Middle frontal gyrus (tissue), 1 donor: ENCODE measurements at regions not wholly inside any gene's neighbourhood (a gene's known extent, or its start where the extent isn't known, plus 50 kb on each side); places are given as distances from the start of the nearest gene placed in this dataset.
"Not testable (repeated sequence)": the region's sequence is repeated elsewhere in the genome, so short reads cannot be mapped to it uniquely, and the experiment has no call there.

ENCODE experiments used
- DNase-seq: peaks from one replicate; pipeline ENCODE4 v3.0.0-alpha.2; 2015; ENCODE audit warnings: low spot score; ENCODE audit errors: extremely low spot score

- no peak for DNase-seq
Measured at GRCh38 chrX:143935601-143936000, 51.7 kb downstream of the UBE2NL start.

GRCh38 chrX:143940119-143940518 is 56.2 kb downstream of the UBE2NL start:
- DNase-seq: no peak

- DNase-seq: no peak
Measured at GRCh38 chrX:143945171-143945570, 61.3 kb downstream of the UBE2NL start.

GRCh38 chrX:143964549-143964948 is 80.7 kb downstream of the UBE2NL start:
- DNase-seq: no peak

GRCh38 chrX:143988356-143988755 is 104.5 kb downstream of the UBE2NL start:
- DNase-seq: no peak

- DNase-seq: no peak
Measured at GRCh38 chrX:143994206-143994605, 110.3 kb downstream of the UBE2NL start.

GRCh38 chrX:143998261-143998660 is 114.4 kb downstream of the UBE2NL start:
- no peak for DNase-seq

GRCh38 chrX:144006811-144007210 is 122.9 kb downstream of the UBE2NL start:
- no peak for DNase-seq

- no peak for DNase-seq
Measured at GRCh38 chrX:144040793-144041192, 156.9 kb downstream of the UBE2NL start.

- DNase-seq: no peak
Measured at GRCh38 chrX:144042271-144042670, 158.4 kb downstream of the UBE2NL start.

- DNase-seq: no peak
Measured at GRCh38 chrX:144075432-144075831, 191.6 kb downstream of the UBE2NL start.

- DNase-seq: not testable (repeated sequence)
Measured at GRCh38 chrX:144082237-144082636, 198.4 kb downstream of the UBE2NL start.

- not testable (repeated sequence) for DNase-seq
Measured at GRCh38 chrX:144089674-144090073, 205.8 kb downstream of the UBE2NL start.

- DNase-seq: not testable (repeated sequence)
Measured at GRCh38 chrX:144092116-144092515, 208.2 kb downstream of the UBE2NL start.

- DNase-seq: not testable (repeated sequence)
Measured at GRCh38 chrX:144119490-144119889, 235.6 kb downstream of the UBE2NL start.

- not testable (repeated sequence) for DNase-seq
Measured at GRCh38 chrX:144121566-144121965, 237.7 kb downstream of the UBE2NL start.

- DNase-seq: not testable (repeated sequence)
Measured at GRCh38 chrX:144127570-144128169, 243.8 kb downstream of the UBE2NL start.

- DNase-seq: not testable (repeated sequence)
Measured at GRCh38 chrX:144129511-144129910, 245.6 kb downstream of the UBE2NL start.

GRCh38 chrX:144130507-144130906 is 246.6 kb downstream of the UBE2NL start:
- not testable (repeated sequence) for DNase-seq

GRCh38 chrX:144131080-144131479 is 247.2 kb downstream of the UBE2NL start:
- DNase-seq: not testable (repeated sequence)

GRCh38 chrX:144134448-144135119 is 250.7 kb downstream of the UBE2NL start:
- DNase-seq: not testable (repeated sequence)

- DNase-seq: not testable (repeated sequence)
Measured at GRCh38 chrX:144154474-144154873, 270.6 kb downstream of the UBE2NL start.

- not testable (repeated sequence) for DNase-seq
Measured at GRCh38 chrX:144185197-144185596, 301.3 kb downstream of the UBE2NL start.
